NB4 (cell line): ENCODE measurements at regions not wholly inside any gene's neighbourhood (a gene's known extent, or its start where the extent isn't known, plus 50 kb on each side); places are given as distances from the start of the nearest gene placed in this dataset.

Source experiments
- POLR2A ChIP-seq: IDR thresholded peaks from 2 replicates; pipeline ENCODE4 v1.6.1; 2011; ENCODE audit warnings: mild to moderate bottlenecking; ENCODE audit not compliant: insufficient read length; ENCODE audit errors: extremely low read depth
- TF ChIP-seq, protein P1 (sequence below): IDR thresholded peaks from one replicate; pipeline ENCODE4 v1.5.1; 2012; ENCODE audit warnings: low read depth, low read length
- TF ChIP-seq, protein P2 (sequence below): IDR thresholded peaks from 2 replicates; pipeline ENCODE4 v1.6.1; 2011; ENCODE audit warnings: low read depth, low read length

DNA sequence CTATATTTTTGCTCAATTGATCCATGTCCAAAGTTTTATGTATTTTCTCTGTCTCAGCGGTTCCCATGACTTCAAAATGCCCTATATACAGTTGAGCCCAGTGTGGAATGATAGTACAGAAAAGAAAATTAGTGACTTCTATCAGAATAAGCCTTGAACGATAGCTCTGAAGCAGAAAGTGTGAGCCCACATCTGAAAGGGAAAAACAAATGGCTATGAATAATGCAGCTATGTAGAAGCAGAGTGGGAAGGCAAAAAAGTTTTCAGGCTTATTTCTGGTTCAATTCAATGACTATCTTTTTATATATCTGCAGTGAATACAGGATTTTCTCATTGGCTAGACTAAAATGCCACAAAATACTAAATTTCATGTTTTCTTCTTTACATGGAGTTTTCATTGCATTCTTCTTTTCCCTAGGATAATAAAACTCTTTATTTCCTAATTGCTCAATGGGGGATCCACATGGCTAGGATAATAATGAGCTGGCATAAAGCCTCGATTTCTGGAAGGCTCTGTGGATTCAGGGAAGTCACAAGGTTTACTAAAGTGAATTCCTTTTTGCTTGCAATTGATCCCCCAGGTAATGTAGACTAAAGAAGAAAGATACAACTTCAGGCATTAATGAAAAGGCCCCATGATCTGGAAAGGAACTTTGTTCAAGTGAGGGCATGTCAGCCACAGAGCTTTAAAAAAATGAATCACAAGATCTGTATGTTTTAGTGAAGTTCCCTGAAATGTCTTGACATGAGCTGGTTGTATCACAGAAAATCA lies 377.0 kb upstream of the RIOK2 start:
- TF ChIP-seq, protein P1, sequence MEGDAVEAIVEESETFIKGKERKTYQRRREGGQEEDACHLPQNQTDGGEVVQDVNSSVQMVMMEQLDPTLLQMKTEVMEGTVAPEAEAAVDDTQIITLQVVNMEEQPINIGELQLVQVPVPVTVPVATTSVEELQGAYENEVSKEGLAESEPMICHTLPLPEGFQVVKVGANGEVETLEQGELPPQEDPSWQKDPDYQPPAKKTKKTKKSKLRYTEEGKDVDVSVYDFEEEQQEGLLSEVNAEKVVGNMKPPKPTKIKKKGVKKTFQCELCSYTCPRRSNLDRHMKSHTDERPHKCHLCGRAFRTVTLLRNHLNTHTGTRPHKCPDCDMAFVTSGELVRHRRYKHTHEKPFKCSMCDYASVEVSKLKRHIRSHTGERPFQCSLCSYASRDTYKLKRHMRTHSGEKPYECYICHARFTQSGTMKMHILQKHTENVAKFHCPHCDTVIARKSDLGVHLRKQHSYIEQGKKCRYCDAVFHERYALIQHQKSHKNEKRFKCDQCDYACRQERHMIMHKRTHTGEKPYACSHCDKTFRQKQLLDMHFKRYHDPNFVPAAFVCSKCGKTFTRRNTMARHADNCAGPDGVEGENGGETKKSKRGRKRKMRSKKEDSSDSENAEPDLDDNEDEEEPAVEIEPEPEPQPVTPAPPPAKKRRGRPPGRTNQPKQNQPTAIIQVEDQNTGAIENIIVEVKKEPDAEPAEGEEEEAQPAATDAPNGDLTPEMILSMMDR, result no peak
- no peak for TF ChIP-seq POLR2A
- TF ChIP-seq, protein P2, sequence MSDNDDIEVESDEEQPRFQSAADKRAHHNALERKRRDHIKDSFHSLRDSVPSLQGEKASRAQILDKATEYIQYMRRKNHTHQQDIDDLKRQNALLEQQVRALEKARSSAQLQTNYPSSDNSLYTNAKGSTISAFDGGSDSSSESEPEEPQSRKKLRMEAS, result no peak
